Panc1 (cell line): ENCODE measurements at regions not wholly inside any gene's neighbourhood (a gene's known extent, or its start where the extent isn't known, plus 50 kb on each side); places are given as distances from the start of the nearest gene placed in this dataset.

Experiments
- ATAC-seq: fragments of 200-7000 bp; cut with Tn5 transposase; 2 replicates; pipeline ENCODE4 v1.9.1; 2020; ENCODE audit warnings: mild to moderate bottlenecking, moderate library complexity
- BruUV-seq: library from RNA; stranded (reverse); fragments of 400-500 nt; replicated peaks from 2 replicates; lab custom pipeline; 2021; lab: Mats Ljungman, UMichigan
- CTCF ChIA-PET: fragments of 300-600 bp; sonication (Branson Sonifier 250); formaldehyde crosslinking; loops from one replicate; lab custom pipeline; 2022; ENCODE audit warnings: antibody characterized with exemption; lab: Charles Lee
- POLR2A ChIA-PET: fragments of 300-600 bp; sonication (Branson Sonifier 250); formaldehyde crosslinking; loops from one replicate; lab custom pipeline; 2022; ENCODE audit warnings: antibody characterized with exemption; lab: Charles Lee
- DNase-seq: peaks from one replicate; pipeline ENCODE4 v3.0.0-alpha.2; 2010; ENCODE audit warnings: low read depth, low spot score
- H3K27ac ChIP-seq: 2 replicates; pipeline ENCODE4 v1.5.1; 2011; ENCODE audit warnings: mild to moderate bottlenecking, low read length, inconsistent platforms
- H3K27me3 ChIP-seq: fragments of 200-500 bp; sonication (Bioruptor generic); 2 replicates; pipeline ENCODE4 v1.6.0; 2014; ENCODE audit warnings: low read length, inconsistent platforms; ENCODE audit not compliant: control insufficient read depth, insufficient read depth
- H3K36me3 ChIP-seq: fragments of 200-500 bp; sonication (Bioruptor generic); 2 replicates; pipeline ENCODE4 v1.5.1; 2014; ENCODE audit warnings: inconsistent platforms, mild to moderate bottlenecking, low read length, moderate library complexity; ENCODE audit not compliant: control insufficient read depth, insufficient read depth
- H3K4me1 ChIP-seq: 2 replicates; pipeline ENCODE4 v1.5.1; 2011; ENCODE audit warnings: inconsistent platforms, mild to moderate bottlenecking, low read length, moderate library complexity; ENCODE audit not compliant: control insufficient read depth, insufficient read depth
- H3K4me3 ChIP-seq, 2 experiments: 2 replicates each; pipeline ENCODE4 v1.5.1; 2011 to 2012; ENCODE audit warnings: low read depth in 2 of 2, low read length in 2 of 2, mild to moderate bottlenecking in 2 of 2, inconsistent platforms in 1 of 2, moderate library complexity in 1 of 2
- H3K9me3 ChIP-seq: fragments of 200-500 bp; sonication (Bioruptor generic); 2 replicates; pipeline ENCODE4 v1.5.1; 2014; ENCODE audit warnings: low read depth, mild to moderate bottlenecking, inconsistent platforms, low read length, moderate library complexity; ENCODE audit not compliant: control insufficient read depth, insufficient read depth
- POLR2AphosphoS5 ChIP-seq: IDR thresholded peaks from 2 replicates; pipeline ENCODE4 v1.6.1; 2012; ENCODE audit warnings: mild to moderate bottlenecking, low read depth, low read length, moderate library complexity
- REST ChIP-seq, 2 experiments: IDR thresholded peaks; 2 replicates each; pipeline ENCODE4 v1.6.1; 2011 to 2012; ENCODE audit warnings: low read depth in 2 of 2, control low read depth in 1 of 2, low read length in 1 of 2, mild to moderate bottlenecking in 1 of 2, moderate library complexity in 1 of 2; ENCODE audit not compliant: insufficient read depth in 1 of 2
- SIN3A ChIP-seq: IDR thresholded peaks from 2 replicates; pipeline ENCODE4 v1.6.1; 2012; ENCODE audit warnings: low read depth, mild to moderate bottlenecking, low read length, moderate library complexity, borderline replicate concordance; ENCODE audit not compliant: insufficient read depth
- TCF7L2 ChIP-seq: IDR thresholded peaks from 2 replicates; pipeline ENCODE4 v1.6.1; 2011; ENCODE audit warnings: mild to moderate bottlenecking, low read depth, low read length, inconsistent platforms
- in situ Hi-C: cut with HindIII; loops from 2 replicates; pipeline ENCODE4 v1.10.0; 2016; ENCODE audit warnings: low sequenced_read_pairs, low pct_unique_long_range_greater_than_20kb
- intact Hi-C: fragments of 100-400 bp; cut with micrococcal nuclease; formaldehyde crosslinking; loops from one replicate; pipeline ENCODE4 v1.10.0; 2022; ENCODE audit not compliant: unreplicated experiment
- TF ChIP-seq, protein P1 (sequence below): fragments of 450-650 bp; IDR thresholded peaks from 2 replicates; pipeline ENCODE4 v1.5.1; 2017; ENCODE audit warnings: mild to moderate bottlenecking

GRCh38 chr4:149238097-149238496 is 577.5 kb downstream of the IQCM start:
- in situ Hi-C loops (no loop called here), intact Hi-C loops (no loop called here)
- ChIA-PET CTCF (no interaction called here), POLR2A (no interaction called here)
- Histone ChIP-seq H3K4me1 (no peaks in the 10 kb centered on the region), H3K4me3 (no peak overlapping the region), H3K9me3 (no peaks in the 10 kb centered on the region), H3K27ac (no peak overlapping the region), H3K27me3 (no peaks in the 10 kb centered on the region), H3K36me3 (no peaks in the 10 kb centered on the region)
- DNase-seq = no peak
- no TSS peak for BruUV-seq
- no peak for ATAC-seq
- no peak for TF ChIP-seq POLR2AphosphoS5
- no peak for TF ChIP-seq TCF7L2
- TF ChIP-seq SIN3A = no peak
- no peak for TF ChIP-seq REST (IDR thresholded peaks at IDR 0.05; ENCODE audit: insufficient read depth in 1 of 2, low read depth in 2 of 2, low read length in 1 of 2)
- TF ChIP-seq, protein P1, sequence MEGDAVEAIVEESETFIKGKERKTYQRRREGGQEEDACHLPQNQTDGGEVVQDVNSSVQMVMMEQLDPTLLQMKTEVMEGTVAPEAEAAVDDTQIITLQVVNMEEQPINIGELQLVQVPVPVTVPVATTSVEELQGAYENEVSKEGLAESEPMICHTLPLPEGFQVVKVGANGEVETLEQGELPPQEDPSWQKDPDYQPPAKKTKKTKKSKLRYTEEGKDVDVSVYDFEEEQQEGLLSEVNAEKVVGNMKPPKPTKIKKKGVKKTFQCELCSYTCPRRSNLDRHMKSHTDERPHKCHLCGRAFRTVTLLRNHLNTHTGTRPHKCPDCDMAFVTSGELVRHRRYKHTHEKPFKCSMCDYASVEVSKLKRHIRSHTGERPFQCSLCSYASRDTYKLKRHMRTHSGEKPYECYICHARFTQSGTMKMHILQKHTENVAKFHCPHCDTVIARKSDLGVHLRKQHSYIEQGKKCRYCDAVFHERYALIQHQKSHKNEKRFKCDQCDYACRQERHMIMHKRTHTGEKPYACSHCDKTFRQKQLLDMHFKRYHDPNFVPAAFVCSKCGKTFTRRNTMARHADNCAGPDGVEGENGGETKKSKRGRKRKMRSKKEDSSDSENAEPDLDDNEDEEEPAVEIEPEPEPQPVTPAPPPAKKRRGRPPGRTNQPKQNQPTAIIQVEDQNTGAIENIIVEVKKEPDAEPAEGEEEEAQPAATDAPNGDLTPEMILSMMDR = no peak

- Histone ChIP-seq H3K9me3 (no peaks in the 10 kb centered on the region), H3K4me3 (no peak overlapping the region), H3K4me1 (no peaks in the 10 kb centered on the region), H3K36me3 (no peaks in the 10 kb centered on the region), H3K27me3 (no peaks in the 10 kb centered on the region), H3K27ac (no peak overlapping the region)
- POLR2A ChIA-PET = no interaction called here
- CTCF ChIA-PET = no interaction called here
- no TSS peak for BruUV-seq
- in situ Hi-C loops (no loop called here), intact Hi-C loops (no loop called here)
- ATAC-seq (no peak), DNase-seq (no peak)
- TF ChIP-seq TCF7L2 (no peak), REST (IDR thresholded peaks at IDR 0.05; ENCODE audit: insufficient read depth in 1 of 2, low read depth in 2 of 2, low read length in 1 of 2) (no peak), SIN3A (no peak), POLR2AphosphoS5 (no peak)
- TF ChIP-seq, protein P1 = no peak
Measured at GRCh38 chr4:149234798-149235197, 580.8 kb downstream of the IQCM start.
